ENCODE measurements at regions not wholly inside any gene's neighbourhood (a gene's known extent, or its start where the extent isn't known, plus 50 kb on each side); places are given as distances from the start of the nearest gene placed in this dataset.
"Not testable (repeated sequence)": the region's sequence is repeated elsewhere in the genome, so short reads cannot be mapped to it uniquely, and the experiment has no call there.

- no peak overlapping the region for H3K4me3 ChIP-seq (IDR thresholded peaks at IDR 0.05; ENCODE audit: insufficient read depth, low read depth, low read length)
- no peaks in the 10 kb centered on the region for H3K79me2 ChIP-seq (ENCODE audit: insufficient read depth, low read depth)
- H3K27ac ChIP-seq, result no peak overlapping the region
- no peak overlapping the region for H3K9ac ChIP-seq
- no peaks in the 10 kb centered on the region for H3K27me3 ChIP-seq (ENCODE audit: insufficient read depth, low read depth)
- no peaks in the 10 kb centered on the region for H4K20me1 ChIP-seq (ENCODE audit: insufficient read depth)
- TF ChIP-seq, protein P1, sequence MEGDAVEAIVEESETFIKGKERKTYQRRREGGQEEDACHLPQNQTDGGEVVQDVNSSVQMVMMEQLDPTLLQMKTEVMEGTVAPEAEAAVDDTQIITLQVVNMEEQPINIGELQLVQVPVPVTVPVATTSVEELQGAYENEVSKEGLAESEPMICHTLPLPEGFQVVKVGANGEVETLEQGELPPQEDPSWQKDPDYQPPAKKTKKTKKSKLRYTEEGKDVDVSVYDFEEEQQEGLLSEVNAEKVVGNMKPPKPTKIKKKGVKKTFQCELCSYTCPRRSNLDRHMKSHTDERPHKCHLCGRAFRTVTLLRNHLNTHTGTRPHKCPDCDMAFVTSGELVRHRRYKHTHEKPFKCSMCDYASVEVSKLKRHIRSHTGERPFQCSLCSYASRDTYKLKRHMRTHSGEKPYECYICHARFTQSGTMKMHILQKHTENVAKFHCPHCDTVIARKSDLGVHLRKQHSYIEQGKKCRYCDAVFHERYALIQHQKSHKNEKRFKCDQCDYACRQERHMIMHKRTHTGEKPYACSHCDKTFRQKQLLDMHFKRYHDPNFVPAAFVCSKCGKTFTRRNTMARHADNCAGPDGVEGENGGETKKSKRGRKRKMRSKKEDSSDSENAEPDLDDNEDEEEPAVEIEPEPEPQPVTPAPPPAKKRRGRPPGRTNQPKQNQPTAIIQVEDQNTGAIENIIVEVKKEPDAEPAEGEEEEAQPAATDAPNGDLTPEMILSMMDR (conservative IDR thresholded peaks at IDR 0.05; ENCODE audit: low read depth, low read length), result no peak
- no peak overlapping the region for H3K4me2 ChIP-seq
- no peaks in the 10 kb centered on the region for H3K36me3 ChIP-seq (ENCODE audit: insufficient read depth)
- H2AFZ ChIP-seq (ENCODE audit: low read depth), result no peak overlapping the region
- H3K4me1 ChIP-seq (ENCODE audit: low read depth, poor library complexity, severe bottlenecking), result no peaks in the 10 kb centered on the region
These were observed 64.1 kb upstream of the MMS22L start for GRCh38 chr6:97347111-97347510.

GRCh38 chr6:97361286-97361685, 78.3 kb upstream of the MMS22L start:
- Histone ChIP-seq H3K27me3 (ENCODE audit: insufficient read depth, low read depth) (no peaks in the 10 kb centered on the region), H3K4me1 (ENCODE audit: low read depth, poor library complexity, severe bottlenecking) (no peaks in the 10 kb centered on the region), H3K4me3 (IDR thresholded peaks at IDR 0.05; ENCODE audit: insufficient read depth, low read depth, low read length) (no peak overlapping the region), H4K20me1 (ENCODE audit: insufficient read depth) (no peaks in the 10 kb centered on the region), H3K9ac (no peak overlapping the region), H3K27ac (no peak overlapping the region), H2AFZ (ENCODE audit: low read depth) (no peak overlapping the region), H3K4me2 (no peak overlapping the region), H3K79me2 (ENCODE audit: insufficient read depth, low read depth) (no peaks in the 10 kb centered on the region), H3K36me3 (ENCODE audit: insufficient read depth) (no peaks in the 10 kb centered on the region)
- TF ChIP-seq, protein P1 (conservative IDR thresholded peaks at IDR 0.05; ENCODE audit: low read depth, low read length), result no peak

GRCh38 chr6:97364327-97364726, 81.3 kb upstream of the MMS22L start:
- Histone ChIP-seq H3K4me3 (IDR thresholded peaks at IDR 0.05; ENCODE audit: insufficient read depth, low read depth, low read length) (no peak overlapping the region), H3K4me1 (ENCODE audit: low read depth, poor library complexity, severe bottlenecking) (no peaks in the 10 kb centered on the region), H3K4me2 (no peak overlapping the region), H3K27ac (no peak overlapping the region), H4K20me1 (ENCODE audit: insufficient read depth) (no peaks in the 10 kb centered on the region), H3K36me3 (ENCODE audit: insufficient read depth) (no peaks in the 10 kb centered on the region), H3K9ac (no peak overlapping the region), H3K27me3 (ENCODE audit: insufficient read depth, low read depth) (no peaks in the 10 kb centered on the region), H3K79me2 (ENCODE audit: insufficient read depth, low read depth) (no peaks in the 10 kb centered on the region), H2AFZ (ENCODE audit: low read depth) (no peak overlapping the region)
- TF ChIP-seq, protein P1 (conservative IDR thresholded peaks at IDR 0.05; ENCODE audit: low read depth, low read length), result no peak

- H3K36me3 ChIP-seq (ENCODE audit: insufficient read depth); H3K27me3 ChIP-seq (ENCODE audit: insufficient read depth, low read depth); H4K20me1 ChIP-seq (ENCODE audit: insufficient read depth); H3K79me2 ChIP-seq (ENCODE audit: insufficient read depth, low read depth); H3K4me3 ChIP-seq (IDR thresholded peaks at IDR 0.05; ENCODE audit: insufficient read depth, low read depth, low read length); H3K4me1 ChIP-seq (ENCODE audit: low read depth, poor library complexity, severe bottlenecking): not testable (repeated sequence)
- Histone ChIP-seq H3K4me2 (peak overlapping the region; percentile 63; the same call in 1 of the 2 replicates), H3K9ac (peak overlapping the region; percentile 57; the same call in 1 of the 2 replicates), H2AFZ (ENCODE audit: low read depth) (peak overlapping the region; percentile 78; the same call in 1 of the 2 replicates), H3K27ac (peak overlapping the region; percentile 63; the same call in 1 of the 2 replicates)
These were observed 99.1 kb upstream of the MMS22L start for GRCh38 chr6:97382071-97382470.

DNA sequence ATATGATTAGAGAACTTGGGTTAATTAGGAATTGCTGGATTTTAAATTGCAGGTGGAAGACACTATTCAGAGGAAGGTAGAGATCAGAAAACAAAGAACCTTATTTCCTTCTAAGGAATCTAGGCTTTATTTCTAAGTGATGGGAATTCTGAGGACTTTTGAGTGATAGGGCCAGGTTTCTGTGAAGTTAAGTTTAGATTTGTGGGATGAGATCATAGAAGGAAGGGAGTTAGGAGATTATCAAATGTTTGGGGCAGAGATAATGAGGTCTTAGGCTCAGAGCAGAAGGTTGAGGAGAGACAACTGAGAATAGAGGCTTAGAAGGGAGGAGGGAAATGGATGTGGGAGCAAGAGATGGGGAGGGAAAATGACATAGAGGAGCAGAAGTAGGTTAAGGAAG, 109.7 kb upstream of the MMS22L start:
- H3K4me3 ChIP-seq (IDR thresholded peaks at IDR 0.05; ENCODE audit: insufficient read depth, low read depth, low read length), result no peak overlapping the region
- no peak overlapping the region for H3K4me2 ChIP-seq
- H3K36me3 ChIP-seq (ENCODE audit: insufficient read depth), result no peaks in the 10 kb centered on the region
- H3K27ac ChIP-seq, result no peak overlapping the region
- no peaks in the 10 kb centered on the region for H3K27me3 ChIP-seq (ENCODE audit: insufficient read depth, low read depth)
- TF ChIP-seq, protein P1 (conservative IDR thresholded peaks at IDR 0.05; ENCODE audit: low read depth, low read length), result no peak
- H3K9ac ChIP-seq, result no peak overlapping the region
- H3K4me1 ChIP-seq (ENCODE audit: low read depth, poor library complexity, severe bottlenecking), result no peaks in the 10 kb centered on the region
- H4K20me1 ChIP-seq (ENCODE audit: insufficient read depth), result no peaks in the 10 kb centered on the region
- no peaks in the 10 kb centered on the region for H3K79me2 ChIP-seq (ENCODE audit: insufficient read depth, low read depth)
- no peak overlapping the region for H2AFZ ChIP-seq (ENCODE audit: low read depth)

Data from KMS-11 (cell line).